Liver (tissue), 3 donors: ENCODE measurements at regions not wholly inside any gene's neighbourhood (a gene's known extent, or its start where the extent isn't known, plus 50 kb on each side); places are given as distances from the start of the nearest gene placed in this dataset.

ENCODE experiments used
- ATF3 ChIP-seq: IDR thresholded peaks from 2 replicates; pipeline ENCODE4 v1.6.1; 2016; ENCODE audit warnings: antibody characterized with exemption
- CTCF ChIP-seq: fragments of 150-350 bp; IDR thresholded peaks from 2 replicates; pipeline ENCODE4 v1.5.1; 2017; ENCODE audit warnings: improper control_type of control experiment, low read depth, low read length; ENCODE audit not compliant: missing input control
- FOXA2 ChIP-seq: IDR thresholded peaks from 2 replicates; pipeline ENCODE4 v1.6.1; 2016; ENCODE audit warnings: antibody characterized with exemption
- GABPA ChIP-seq, 2 donors: IDR thresholded peaks in 1 of 2; conservative IDR thresholded peaks in 1 of 2; 2 replicates each; pipeline ENCODE4 v1.6.1; 2016; ENCODE audit warnings: antibody characterized with exemption in 2 of 2, mild to moderate bottlenecking in 1 of 2, moderate library complexity in 1 of 2
- HNF4G ChIP-seq: IDR thresholded peaks from 2 replicates; pipeline ENCODE4 v1.6.1; 2016; ENCODE audit warnings: antibody characterized with exemption
- RXRA ChIP-seq, 2 donors: IDR thresholded peaks; 2 replicates each; pipeline ENCODE4 v1.6.1; 2017 to 2018; ENCODE audit warnings: antibody characterized with exemption in 2 of 2, mild to moderate bottlenecking in 1 of 2
- TAF1 ChIP-seq: conservative IDR thresholded peaks from 2 replicates; pipeline ENCODE4 v1.6.1; 2016; ENCODE audit warnings: antibody characterized with exemption, mild to moderate bottlenecking
- YY1 ChIP-seq: IDR thresholded peaks from 2 replicates; pipeline ENCODE4 v1.6.1; 2016; ENCODE audit warnings: antibody characterized with exemption, mild to moderate bottlenecking
- ZBTB33 ChIP-seq: IDR thresholded peaks from 2 replicates; pipeline ENCODE4 v1.6.1; 2016; ENCODE audit warnings: antibody characterized with exemption
- donor health status: healthy.
- donor health status: healthy.

DNA sequence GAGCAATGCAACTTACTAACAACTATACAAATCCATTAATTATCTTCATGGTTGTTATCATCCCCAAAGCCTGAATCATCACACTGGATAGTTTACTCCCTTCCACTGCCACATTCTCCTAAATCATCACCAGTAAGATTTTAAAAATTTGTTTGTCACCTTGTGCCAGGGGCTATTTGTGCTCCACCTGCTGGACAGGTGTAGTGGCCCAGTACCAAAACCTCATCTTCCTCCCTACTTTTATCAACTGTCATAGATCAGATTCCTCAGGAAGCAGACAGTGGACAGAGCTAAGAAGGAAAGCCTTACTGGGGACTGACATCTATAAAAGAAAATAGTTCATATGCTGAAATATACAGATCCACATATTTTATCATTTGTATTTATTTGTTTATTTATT, 280.4 kb downstream of the CDH11 start:
- TF ChIP-seq GABPA (IDR thresholded peaks at IDR 0.05 in 1 of 2, conservative IDR thresholded peaks at IDR 0.05 in 1 of 2) = no peak
- TF ChIP-seq CTCF = no peak
- no peak for TF ChIP-seq FOXA2
- no peak for TF ChIP-seq TAF1
- TF ChIP-seq RXRA (IDR thresholded peaks at IDR 0.05) = no peak
- no peak for TF ChIP-seq ZBTB33
- TF ChIP-seq ATF3 = no peak
- TF ChIP-seq YY1 = no peak
- no peak for TF ChIP-seq HNF4G
